Peyer's patch (tissue), 4 donors: ENCODE measurements at regions not wholly inside any gene's neighbourhood (a gene's known extent, or its start where the extent isn't known, plus 50 kb on each side); places are given as distances from the start of the nearest gene placed in this dataset.

Experiments
- CTCF ChIP-seq, 6 experiments: fragments of 450-650 bp in 4 of 6; fragments of 200-600 bp in 2 of 6; sonication (generic) in 1 of 6; IDR thresholded peaks; one replicate each; pipeline ENCODE4 v1.5.1; 2017 to 2019; ENCODE audit warnings: antibody characterized with exemption in 6 of 6, mild to moderate bottlenecking in 3 of 6, moderate library complexity in 1 of 6
- POLR2A ChIP-seq, 2 donors: fragments of 450-650 bp; IDR thresholded peaks; one replicate each; pipeline ENCODE4 v1.5.1; 2017; ENCODE audit warnings: antibody characterized with exemption in 2 of 2, mild to moderate bottlenecking in 2 of 2, moderate library complexity in 2 of 2

DNA sequence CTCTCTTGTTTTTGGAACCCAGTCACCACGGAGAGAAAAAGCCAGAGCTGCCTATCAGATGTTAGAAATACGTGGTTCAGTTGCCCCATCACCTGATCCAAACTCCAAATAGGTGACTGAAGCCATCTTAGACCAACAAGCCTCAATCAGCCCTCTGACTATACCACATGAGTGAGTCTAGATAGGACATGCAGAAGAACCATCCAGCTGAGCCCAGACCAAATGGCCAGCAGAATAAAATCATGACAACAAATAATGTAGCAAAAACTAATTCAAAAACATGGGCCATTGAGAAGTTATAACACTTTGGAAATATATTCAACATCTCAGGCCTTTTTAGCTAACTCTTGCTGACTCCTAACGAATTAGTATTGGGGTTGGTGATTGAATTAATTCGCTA lies 348.4 kb upstream of the C1orf87 start:
- TF ChIP-seq CTCF (IDR thresholded peaks at IDR 0.05): no peak
- TF ChIP-seq POLR2A (IDR thresholded peaks at IDR 0.05): no peak
